Muscle of leg (tissue), 3 donors: ENCODE measurements at regions not wholly inside any gene's neighbourhood (a gene's known extent, or its start where the extent isn't known, plus 50 kb on each side); places are given as distances from the start of the nearest gene placed in this dataset.
"Not testable (repeated sequence)": the region's sequence is repeated elsewhere in the genome, so short reads cannot be mapped to it uniquely, and the experiment has no call there.

Experiments
- DNase-seq: peaks from one replicate; pipeline ENCODE4 v3.0.0; 2013
- H3K27ac ChIP-seq: one replicate; pipeline ENCODE4 v1.5.1; 2013; ENCODE audit warnings: mild to moderate bottlenecking, low read length, control low read depth
- H3K27me3 ChIP-seq: one replicate; pipeline ENCODE4 v1.6.1; 2013; ENCODE audit warnings: low read length; ENCODE audit not compliant: control insufficient read depth, insufficient read depth
- H3K36me3 ChIP-seq: one replicate; pipeline ENCODE4 v1.6.1; 2013; ENCODE audit warnings: low read length; ENCODE audit not compliant: control insufficient read depth, insufficient read depth
- H3K4me1 ChIP-seq: one replicate; pipeline ENCODE4 v1.6.1; 2013; ENCODE audit warnings: low read length; ENCODE audit not compliant: control insufficient read depth, insufficient read depth
- H3K4me3 ChIP-seq: one replicate; pipeline ENCODE4 v1.5.1; 2013; ENCODE audit warnings: low read length, control low read depth
- H3K9me3 ChIP-seq: replicated peaks from 2 replicates; pipeline ENCODE4 v1.6.1; 2013; ENCODE audit warnings: low read depth, low read length; ENCODE audit not compliant: control insufficient read depth
- WGBS: methylation state at CpG from one replicate; pipeline ENCODE4 v1.1.5; 2013; ENCODE audit warnings: missing lambda C conversion rate; ENCODE audit not compliant: insufficient coverage; 5-methylcytosine and 5-hydroxymethylcytosine counted together

GRCh38 chr19:56976995-56977906, 136.7 kb upstream of the PEG3 start:
- DNase-seq, result no peak
- Histone ChIP-seq H3K4me3 (no peak overlapping the region), H3K36me3 (no peaks in the 10 kb centered on the region), H3K4me1 (peaks cover 20% of the 10 kb centered on the region), H3K27ac (no peak overlapping the region), H3K9me3 (no peaks in the 10 kb centered on the region), H3K27me3 (no peaks in the 10 kb centered on the region)
- 90% methylated on average over 11 of the region's 14 CpGs for WGBS

DNA sequence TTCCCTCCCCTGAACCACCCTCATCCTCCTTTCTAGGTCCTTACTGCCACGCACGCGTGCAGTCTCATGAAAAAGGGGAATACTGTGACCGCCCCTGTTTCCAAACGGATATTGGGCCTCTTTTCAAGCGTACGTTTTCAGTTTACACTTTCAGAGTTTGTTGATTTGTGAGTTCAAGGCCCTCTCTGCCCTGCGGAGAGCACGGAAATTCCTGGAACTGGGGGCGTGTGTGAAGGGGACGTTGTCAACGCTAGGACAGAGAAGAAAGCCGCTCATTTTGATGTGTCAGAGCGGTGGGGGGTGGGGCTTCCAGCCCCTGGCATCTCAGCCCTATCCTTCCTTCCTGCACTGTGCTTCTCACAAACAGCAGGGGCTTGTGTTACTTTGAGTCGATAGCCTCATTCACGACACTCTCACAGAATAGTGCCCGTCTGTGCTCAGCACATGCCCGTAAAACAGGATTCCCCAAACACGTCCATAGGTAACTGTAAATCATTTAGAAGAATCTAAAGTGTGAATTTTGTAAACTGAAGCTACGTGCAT, 137.6 kb upstream of the PEG3 start:
- H3K36me3 ChIP-seq, result no peaks in the 10 kb centered on the region
- DNase-seq, result no peak
- H3K4me1 ChIP-seq, result peaks cover 20% of the 10 kb centered on the region
- 67% methylated on average over 7 of the region's 20 CpGs for WGBS
- H3K9me3 ChIP-seq, result no peaks in the 10 kb centered on the region
- no peaks in the 10 kb centered on the region for H3K27me3 ChIP-seq
- H3K27ac ChIP-seq, result no peak overlapping the region
- H3K4me3 ChIP-seq, result no peak overlapping the region

DNA sequence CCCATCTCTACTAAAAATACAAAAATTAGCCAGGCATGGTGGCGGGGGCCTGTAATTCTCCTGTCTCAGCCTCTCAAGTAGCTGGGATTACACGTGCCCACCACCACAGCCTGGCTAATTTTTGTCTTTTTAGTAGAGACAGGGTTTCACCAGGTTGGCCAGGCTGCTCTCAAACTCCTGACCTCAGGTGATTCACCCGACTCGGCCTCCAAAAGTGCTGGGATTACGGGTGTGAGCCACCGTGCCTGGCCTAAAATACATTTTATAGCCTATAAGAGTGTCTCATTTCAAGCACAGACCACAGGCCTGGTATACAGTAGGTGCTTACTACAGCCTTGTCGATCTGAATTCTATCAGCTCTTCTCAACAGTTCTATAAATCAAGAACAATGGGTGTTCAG, 139.5 kb upstream of the USP29 start:
- WGBS, result 90% methylated on average over 2 of the region's 7 CpGs
- not testable (repeated sequence) for H3K27me3 ChIP-seq

DNA sequence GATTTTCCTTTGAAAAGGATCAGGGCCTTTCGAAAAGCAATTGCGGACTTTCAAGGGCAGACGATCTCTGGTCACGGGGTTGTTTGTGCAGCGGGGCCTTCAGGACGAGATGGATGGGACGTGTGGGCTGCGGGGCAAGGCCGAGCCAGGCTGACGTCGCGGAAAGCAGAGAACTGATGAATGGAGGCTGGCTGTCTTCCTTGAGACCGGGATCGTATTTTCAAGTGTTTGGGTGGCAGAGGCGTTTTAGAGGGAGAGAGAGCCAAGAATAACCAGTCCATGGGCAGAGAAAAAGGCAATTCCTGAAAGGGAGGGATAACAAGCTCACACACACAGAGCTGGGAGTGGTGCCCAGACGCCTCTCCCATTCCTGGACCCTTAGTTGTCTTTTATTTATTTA, 138.9 kb upstream of the USP29 start:
- peaks cover 3% of the 10 kb centered on the region for H3K9me3 ChIP-seq
- DNase-seq, result no peak
- H3K27ac ChIP-seq, result no peak overlapping the region
- no peaks in the 10 kb centered on the region for H3K36me3 ChIP-seq
- H3K4me1 ChIP-seq, result no peaks in the 10 kb centered on the region
- WGBS, result 85% methylated on average over 14 of the region's 16 CpGs
- no peak overlapping the region for H3K4me3 ChIP-seq
- no peaks in the 10 kb centered on the region for H3K27me3 ChIP-seq

More for the DNA sequence above, 139.5 kb upstream of the USP29 start:
- not testable (repeated sequence) for H3K36me3 ChIP-seq, H3K4me1 ChIP-seq, H3K9me3 ChIP-seq, DNase-seq, H3K4me3 ChIP-seq, H3K27ac ChIP-seq

- not testable (repeated sequence) for H3K9me3 ChIP-seq, DNase-seq
These were observed 138.3 kb upstream of the USP29 start for GRCh38 chr19:56981440-56981839.

GRCh38 chr19:56983171-56983570, 136.6 kb upstream of the USP29 start:
- peaks cover 3% of the 10 kb centered on the region for H3K9me3 ChIP-seq
- H3K4me1 ChIP-seq, result no peaks in the 10 kb centered on the region
- no peak for DNase-seq
- WGBS, result 0% methylated on average over 2 of the region's 7 CpGs
- H3K4me3 ChIP-seq, result no peak overlapping the region
- no peaks in the 10 kb centered on the region for H3K27me3 ChIP-seq
- no peak overlapping the region for H3K27ac ChIP-seq
- no peaks in the 10 kb centered on the region for H3K36me3 ChIP-seq

More at GRCh38 chr19:56981440-56981839, 138.3 kb upstream of the USP29 start:
- H3K36me3 ChIP-seq, H3K4me1 ChIP-seq, H3K4me3 ChIP-seq, H3K27me3 ChIP-seq, H3K27ac ChIP-seq: not testable (repeated sequence)
- 88% methylated on average over 4 of the region's 10 CpGs for WGBS

- H3K4me3 ChIP-seq, result no peak overlapping the region
- H3K27ac ChIP-seq, result no peak overlapping the region
- H3K36me3 ChIP-seq, result no peaks in the 10 kb centered on the region
- no peaks in the 10 kb centered on the region for H3K4me1 ChIP-seq
- no peaks in the 10 kb centered on the region for H3K27me3 ChIP-seq
- DNase-seq, result no peak
- WGBS, result no CpG with 5 or more reads among the region's 3 CpGs
- H3K9me3 ChIP-seq, result peaks cover 3% of the 10 kb centered on the region
These were observed 136.0 kb upstream of the USP29 start for GRCh38 chr19:56983804-56984203.

- H3K9me3 ChIP-seq, result peaks cover 3% of the 10 kb centered on the region
- H3K27ac ChIP-seq, result no peak overlapping the region
- H3K27me3 ChIP-seq, result no peaks in the 10 kb centered on the region
- no peak overlapping the region for H3K4me3 ChIP-seq
- 73% methylated on average over 7 of the region's 9 CpGs for WGBS
- no peaks in the 10 kb centered on the region for H3K36me3 ChIP-seq
- H3K4me1 ChIP-seq, result no peaks in the 10 kb centered on the region
- no peak for DNase-seq
These were observed 133.4 kb upstream of the USP29 start for GRCh38 chr19:56986386-56986785.

GRCh38 chr19:56987184-56987583, 132.6 kb upstream of the USP29 start:
- Histone ChIP-seq H3K4me1 (peaks cover 1% of the 10 kb centered on the region), H3K9me3 (peaks cover 3% of the 10 kb centered on the region), H3K27me3 (no peaks in the 10 kb centered on the region), H3K27ac (no peak overlapping the region), H3K4me3 (no peak overlapping the region), H3K36me3 (no peaks in the 10 kb centered on the region)
- DNase-seq, result no peak
- 62% methylated on average over 3 of the region's 15 CpGs for WGBS

- no peak overlapping the region for H3K4me3 ChIP-seq
- H3K9me3 ChIP-seq, result peaks cover 3% of the 10 kb centered on the region
- no peak for DNase-seq
- H3K27me3 ChIP-seq, result no peaks in the 10 kb centered on the region
- no peaks in the 10 kb centered on the region for H3K36me3 ChIP-seq
- H3K4me1 ChIP-seq, result peaks cover 2% of the 10 kb centered on the region
- H3K27ac ChIP-seq, result no peak overlapping the region
- WGBS, result 40% methylated on average over 1 of the region's 5 CpGs
These were observed 131.5 kb upstream of the USP29 start for GRCh38 chr19:56988299-56988698.
